IMR-90 (cell line): ENCODE measurements at regions not wholly inside any gene's neighbourhood (a gene's known extent, or its start where the extent isn't known, plus 50 kb on each side); places are given as distances from the start of the nearest gene placed in this dataset.

Experiments used
- ATAC-seq: fragments of 200-7000 bp; cut with Tn5 transposase; 2 replicates; pipeline ENCODE4 v1.9.1; 2020; ENCODE audit warnings: low read depth, mild to moderate bottlenecking, moderate library complexity
- BruUV-seq: library from RNA; stranded (reverse); fragments of 400-500 nt; replicated peaks from 2 replicates; lab custom pipeline; 2021; lab: Mats Ljungman, UMichigan
- CTCF ChIA-PET: fragments of 300-600 bp; formaldehyde crosslinking; extraction: SDS; loops from one replicate; lab custom pipeline; 2021; ENCODE audit warnings: antibody characterized with exemption; lab: Yijun Ruan, JAX
- POLR2A ChIA-PET: fragments of 300-600 bp; sonication (Branson Sonifier 250); formaldehyde crosslinking; loops from one replicate; lab custom pipeline; 2022; ENCODE audit warnings: antibody characterized with exemption; ENCODE audit not compliant: unreplicated experiment; lab: Charles Lee
- DNase-seq: peaks from one replicate; pipeline ENCODE4 v3.0.0; 2013
- H2AFZ ChIP-seq: replicated peaks from 2 replicates; pipeline ENCODE3; 2013; ENCODE audit warnings: low read length, mild to moderate bottlenecking; ENCODE audit not compliant: poor library complexity
- H2AK5ac ChIP-seq: 2 replicates; pipeline ENCODE4 v1.6.1; 2013; ENCODE audit warnings: low read depth, low read length, inconsistent platforms
- H2AK9ac ChIP-seq: replicated peaks from 2 replicates; pipeline ENCODE3; 2013; ENCODE audit warnings: mild to moderate bottlenecking, low read depth, low read length, moderate library complexity; ENCODE audit not compliant: poor library complexity
- H2BK120ac ChIP-seq: 2 replicates; pipeline ENCODE4 v1.6.1; 2013; ENCODE audit warnings: low read depth, low read length, inconsistent platforms
- H2BK15ac ChIP-seq: 3 replicates; pipeline ENCODE4 v1.6.1; 2013; ENCODE audit warnings: low read depth, low read length, inconsistent platforms
- H2BK20ac ChIP-seq: 2 replicates; pipeline ENCODE4 v1.6.1; 2013; ENCODE audit warnings: low read depth, mild to moderate bottlenecking, inconsistent platforms, low read length, moderate library complexity
- H2BK5ac ChIP-seq: 2 replicates; pipeline ENCODE4 v1.6.1; 2013; ENCODE audit warnings: mild to moderate bottlenecking, low read depth, low read length, inconsistent platforms; ENCODE audit not compliant: poor library complexity, severe bottlenecking
- H3K14ac ChIP-seq: replicated peaks from 2 replicates; pipeline ENCODE4 v1.6.1; 2013; ENCODE audit warnings: low read depth, low read length, inconsistent platforms
- H3K18ac ChIP-seq: 2 replicates; pipeline ENCODE4 v1.6.1; 2013; ENCODE audit warnings: low read depth, low read length, control low read depth
- H3K23ac ChIP-seq: 2 replicates; pipeline ENCODE4 v1.6.1; 2013; ENCODE audit warnings: low read depth, low read length, inconsistent platforms
- H3K27ac ChIP-seq: 2 replicates; pipeline ENCODE4 v1.5.1; 2013; ENCODE audit warnings: mild to moderate bottlenecking, control low read depth, low read length; ENCODE audit not compliant: insufficient read depth
- H3K27me3 ChIP-seq: 2 replicates; pipeline ENCODE4 v1.6.1; 2013; ENCODE audit warnings: low read length; ENCODE audit not compliant: control insufficient read depth, insufficient read depth
- H3K36me3 ChIP-seq: 2 replicates; pipeline ENCODE4 v1.6.1; 2013; ENCODE audit warnings: low read length, mixed read lengths; ENCODE audit not compliant: control insufficient read depth, insufficient read depth
- H3K4ac ChIP-seq: 2 replicates; pipeline ENCODE4 v1.6.1; 2013; ENCODE audit warnings: low read depth, low read length, inconsistent platforms
- H3K4me1 ChIP-seq: 2 replicates; pipeline ENCODE4 v1.6.1; 2013; ENCODE audit warnings: low read length, mixed read lengths; ENCODE audit not compliant: control insufficient read depth, insufficient read depth
- H3K4me2 ChIP-seq: 2 replicates; pipeline ENCODE4 v1.6.1; 2013; ENCODE audit warnings: low read depth, mild to moderate bottlenecking, control low read depth, low read length, moderate library complexity
- H3K4me3 ChIP-seq: 2 replicates; pipeline ENCODE4 v1.5.1; 2013; ENCODE audit warnings: low read depth, mild to moderate bottlenecking, control low read depth, low read length, moderate library complexity; ENCODE audit not compliant: insufficient read depth
- H3K56ac ChIP-seq: 2 replicates; pipeline ENCODE4 v1.6.1; 2013; ENCODE audit warnings: low read length, inconsistent platforms; ENCODE audit not compliant: insufficient read depth; ENCODE audit errors: extremely low read depth
- H3K79me1 ChIP-seq, 2 experiments: 2 replicates each; pipeline ENCODE4 v1.6.1; 2013; ENCODE audit warnings: low read length in 2 of 2, inconsistent platforms in 1 of 2, low read depth in 1 of 2
- H3K9ac ChIP-seq: 2 replicates; pipeline ENCODE4 v1.6.1; 2013; ENCODE audit warnings: low read depth, low read length, control low read depth
- H3K9me1 ChIP-seq: 2 replicates; pipeline ENCODE4 v1.6.1; 2013; ENCODE audit warnings: low read length, inconsistent platforms; ENCODE audit not compliant: insufficient read depth
- H3K9me3 ChIP-seq: 2 replicates; pipeline ENCODE4 v1.6.1; 2013; ENCODE audit warnings: low read length; ENCODE audit not compliant: control insufficient read depth, insufficient read depth
- H4K20me1 ChIP-seq: 2 replicates; pipeline ENCODE4 v1.6.1; 2013; ENCODE audit warnings: low read length, inconsistent platforms; ENCODE audit not compliant: insufficient read depth
- H4K5ac ChIP-seq: 2 replicates; pipeline ENCODE4 v1.6.1; 2013; ENCODE audit warnings: mild to moderate bottlenecking, low read depth, low read length, control low read depth
- H4K8ac ChIP-seq, 2 experiments: 2 replicates each; pipeline ENCODE4 v1.6.1; 2013; ENCODE audit warnings: low read depth in 2 of 2, low read length in 2 of 2, control low read depth in 1 of 2, inconsistent platforms in 1 of 2
- H4K91ac ChIP-seq: 2 replicates; pipeline ENCODE4 v1.6.1; 2013; ENCODE audit warnings: low read depth, low read length, inconsistent platforms; ENCODE audit not compliant: insufficient read depth
- BHLHE40 ChIP-seq: fragments of 150-350 bp; IDR thresholded peaks from 2 replicates; pipeline ENCODE4 v1.6.1; 2016; ENCODE audit warnings: mild to moderate bottlenecking, low read depth, low read length
- CEBPB ChIP-seq: IDR thresholded peaks from 2 replicates; pipeline ENCODE4 v1.6.1; 2012; ENCODE audit warnings: low read depth, low read length, improper control_type of control experiment
- CHD1 ChIP-seq: IDR thresholded peaks from 2 replicates; pipeline ENCODE4 v1.6.1; 2012; ENCODE audit warnings: low read depth, low read length, improper control_type of control experiment
- FOS ChIP-seq: fragments of 150-350 bp; IDR thresholded peaks from 2 replicates; pipeline ENCODE4 v1.6.1; 2016; ENCODE audit warnings: low read depth, low read length
- MAFK ChIP-seq: IDR thresholded peaks from 2 replicates; pipeline ENCODE4 v1.6.1; 2012; ENCODE audit warnings: low read depth, low read length, improper control_type of control experiment
- MXI1 ChIP-seq: IDR thresholded peaks from 2 replicates; pipeline ENCODE4 v1.6.1; 2012; ENCODE audit warnings: low read depth, mild to moderate bottlenecking, low read length, moderate library complexity, borderline replicate concordance
- RAD21 ChIP-seq: IDR thresholded peaks from 2 replicates; pipeline ENCODE4 v1.6.1; 2012; ENCODE audit warnings: low read length, improper control_type of control experiment
- RFX5 ChIP-seq: IDR thresholded peaks from 2 replicates; pipeline ENCODE4 v1.8.0; 2012; ENCODE audit warnings: low read depth, mild to moderate bottlenecking, low read length, moderate library complexity
- SMC3 ChIP-seq: fragments of 150-350 bp; IDR thresholded peaks from 2 replicates; pipeline ENCODE4 v1.6.1; 2016; ENCODE audit warnings: low read depth, mild to moderate bottlenecking, antibody characterized with exemption, low read length, moderate library complexity
- USF2 ChIP-seq: fragments of 150-350 bp; IDR thresholded peaks from 2 replicates; pipeline ENCODE4 v1.6.1; 2017; ENCODE audit warnings: mild to moderate bottlenecking, antibody characterized with exemption, low read length, low read depth
- WGBS, 2 experiments: methylation state at CpG; one replicate each; pipeline versions ENCODE4 v1.1.5 to v1.1.7; 2013; ENCODE audit warnings: missing lambda C conversion rate in 2 of 2; ENCODE audit not compliant: insufficient read length in 1 of 2; ENCODE audit errors: extremely low coverage in 2 of 2; 5-methylcytosine and 5-hydroxymethylcytosine counted together
- dilution Hi-C: fragments of 300-500 bp; cut with HindIII; formaldehyde crosslinking; loops from one replicate; pipeline ENCODE4 v1.14.3; 2018; ENCODE audit warnings: low sequenced_read_pairs; ENCODE audit not compliant: unreplicated experiment
- in situ Hi-C: fragments of 300-500 bp; cut with MboI; formaldehyde crosslinking; loops from 3 replicates; pipeline ENCODE4 v1.14.3; 2019; ENCODE audit warnings: low sequenced_read_pairs, inconsistent platforms, mixed read lengths
- intact Hi-C: fragments of 100-400 bp; cut with micrococcal nuclease; formaldehyde crosslinking; loops from 2 replicates; pipeline ENCODE4 v1.10.0; 2022
- TF ChIP-seq, protein P1 (sequence below): conservative IDR thresholded peaks from 2 replicates; pipeline ENCODE4 v1.5.1; 2012; ENCODE audit warnings: mild to moderate bottlenecking, low read depth, low read length, improper control_type of control experiment
- TF ChIP-seq, protein P2 (sequence below): fragments of 150-350 bp; IDR thresholded peaks from 2 replicates; pipeline ENCODE4 v1.6.1; 2016; ENCODE audit warnings: low read depth, mild to moderate bottlenecking, low read length, moderate library complexity, borderline replicate concordance

DNA sequence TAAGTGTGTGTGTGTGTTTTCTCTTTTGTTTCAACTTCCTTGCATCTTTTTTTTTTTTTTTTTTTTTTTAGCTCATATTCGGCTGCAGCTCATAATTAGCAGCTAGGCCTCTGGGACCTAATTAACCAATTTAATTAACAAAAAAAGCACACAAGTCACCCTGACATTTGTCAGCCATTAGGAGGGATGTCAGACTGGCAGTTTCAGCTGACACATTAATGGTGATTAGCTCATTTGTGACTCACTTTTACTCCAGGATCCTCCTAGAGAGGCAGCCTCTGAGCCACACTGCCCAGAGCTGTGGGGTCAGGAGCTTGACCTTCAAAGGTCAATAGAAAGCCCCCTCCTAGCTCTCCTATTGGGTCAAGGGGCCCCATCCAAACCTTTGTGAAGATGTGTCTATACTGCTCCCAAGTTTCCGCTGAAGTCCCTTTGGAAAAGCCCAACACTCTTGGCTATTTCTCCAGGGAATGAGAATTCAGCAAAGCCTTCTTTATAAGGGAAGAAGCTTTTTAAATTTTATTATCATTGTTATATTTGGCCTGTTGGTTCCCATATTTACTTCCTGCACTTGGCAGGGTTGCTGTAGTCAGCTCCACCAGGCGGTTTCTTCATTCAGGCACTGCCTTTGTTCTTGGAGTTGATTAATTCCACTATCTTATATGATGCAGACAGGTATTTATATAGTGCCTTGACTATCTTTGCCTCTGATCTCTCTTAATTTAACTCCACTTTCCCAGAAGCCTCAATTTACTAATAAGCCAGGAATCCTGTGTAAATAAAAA lies 109.5 kb upstream of the HABP2 start (continued):
- TF ChIP-seq BHLHE40 = no peak

- 80% methylated on average over 1 of the region's 3 CpGs; no CpG with 5 or more reads in 1 of the 2 experiments for WGBS, 2 experiments
- dilution Hi-C loops = no loop called here
- no peak overlapping the region for H3K23ac ChIP-seq
- H3K9me3 ChIP-seq = no peaks in the 10 kb centered on the region
- no peak overlapping the region for H4K8ac ChIP-seq
- no peak overlapping the region for H4K5ac ChIP-seq
- H3K56ac ChIP-seq = no peak overlapping the region
- no peak overlapping the region for H2BK120ac ChIP-seq
- H3K4me3 ChIP-seq = no peak overlapping the region
- H2BK20ac ChIP-seq = no peak overlapping the region
- H3K9ac ChIP-seq = no peak overlapping the region
- no peak overlapping the region for H2AK9ac ChIP-seq
- H2AK5ac ChIP-seq = no peak overlapping the region
- no peak for DNase-seq
- no peak overlapping the region for H3K14ac ChIP-seq
- no peak overlapping the region for H4K91ac ChIP-seq
- no peak overlapping the region for H2BK15ac ChIP-seq
- H2BK5ac ChIP-seq = no peak overlapping the region
- intact Hi-C loops = no loop called here
- H3K4me2 ChIP-seq = no peak overlapping the region
- CTCF ChIA-PET = no interaction called here
- POLR2A ChIA-PET = no interaction called here
- H4K20me1 ChIP-seq = no peaks in the 10 kb centered on the region; the same call in 1 of the 2 replicates
- ATAC-seq = no peak
- no peak overlapping the region for H3K27ac ChIP-seq
- H3K4ac ChIP-seq = no peak overlapping the region
- H3K36me3 ChIP-seq = no peaks in the 10 kb centered on the region
- H3K27me3 ChIP-seq = no peaks in the 10 kb centered on the region
- no peaks in the 10 kb centered on the region; the same call in 1 of the 2 replicates for H3K9me1 ChIP-seq
- BruUV-seq = no TSS peak
- H3K4me1 ChIP-seq = no peaks in the 10 kb centered on the region
- no peak overlapping the region for H3K18ac ChIP-seq
- in situ Hi-C loops = no loop called here
- H2AFZ ChIP-seq = no peak overlapping the region
- H3K79me1 ChIP-seq = no peaks in the 10 kb centered on the region
- TF ChIP-seq, protein P1, sequence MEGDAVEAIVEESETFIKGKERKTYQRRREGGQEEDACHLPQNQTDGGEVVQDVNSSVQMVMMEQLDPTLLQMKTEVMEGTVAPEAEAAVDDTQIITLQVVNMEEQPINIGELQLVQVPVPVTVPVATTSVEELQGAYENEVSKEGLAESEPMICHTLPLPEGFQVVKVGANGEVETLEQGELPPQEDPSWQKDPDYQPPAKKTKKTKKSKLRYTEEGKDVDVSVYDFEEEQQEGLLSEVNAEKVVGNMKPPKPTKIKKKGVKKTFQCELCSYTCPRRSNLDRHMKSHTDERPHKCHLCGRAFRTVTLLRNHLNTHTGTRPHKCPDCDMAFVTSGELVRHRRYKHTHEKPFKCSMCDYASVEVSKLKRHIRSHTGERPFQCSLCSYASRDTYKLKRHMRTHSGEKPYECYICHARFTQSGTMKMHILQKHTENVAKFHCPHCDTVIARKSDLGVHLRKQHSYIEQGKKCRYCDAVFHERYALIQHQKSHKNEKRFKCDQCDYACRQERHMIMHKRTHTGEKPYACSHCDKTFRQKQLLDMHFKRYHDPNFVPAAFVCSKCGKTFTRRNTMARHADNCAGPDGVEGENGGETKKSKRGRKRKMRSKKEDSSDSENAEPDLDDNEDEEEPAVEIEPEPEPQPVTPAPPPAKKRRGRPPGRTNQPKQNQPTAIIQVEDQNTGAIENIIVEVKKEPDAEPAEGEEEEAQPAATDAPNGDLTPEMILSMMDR = no peak
- TF ChIP-seq USF2 (no peak), SMC3 (no peak), MAFK (no peak), MXI1 (no peak), FOS (no peak), RFX5 (no peak), CEBPB (no peak), CHD1 (no peak), RAD21 (no peak)
- TF ChIP-seq, protein P2, sequence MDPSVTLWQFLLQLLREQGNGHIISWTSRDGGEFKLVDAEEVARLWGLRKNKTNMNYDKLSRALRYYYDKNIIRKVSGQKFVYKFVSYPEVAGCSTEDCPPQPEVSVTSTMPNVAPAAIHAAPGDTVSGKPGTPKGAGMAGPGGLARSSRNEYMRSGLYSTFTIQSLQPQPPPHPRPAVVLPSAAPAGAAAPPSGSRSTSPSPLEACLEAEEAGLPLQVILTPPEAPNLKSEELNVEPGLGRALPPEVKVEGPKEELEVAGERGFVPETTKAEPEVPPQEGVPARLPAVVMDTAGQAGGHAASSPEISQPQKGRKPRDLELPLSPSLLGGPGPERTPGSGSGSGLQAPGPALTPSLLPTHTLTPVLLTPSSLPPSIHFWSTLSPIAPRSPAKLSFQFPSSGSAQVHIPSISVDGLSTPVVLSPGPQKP = no peak
Measured at GRCh38 chr10:113444766-113445365, 108.0 kb upstream of the HABP2 start.
